ENCODE measurements at regions not wholly inside any gene's neighbourhood (a gene's known extent, or its start where the extent isn't known, plus 50 kb on each side); places are given as distances from the start of the nearest gene placed in this dataset.

GRCh38 chr14:101352567-101352966 is 208.7 kb upstream of the DIO3 start:
- no peak for TF ChIP-seq BHLHE40 (IDR thresholded peaks at IDR 0.05; ENCODE audit: low read depth, low read length)
- TF ChIP-seq RAD21 (IDR thresholded peaks at IDR 0.05; ENCODE audit: low read length) = no peak
- TF ChIP-seq MXI1 (IDR thresholded peaks at IDR 0.05; ENCODE audit: borderline replicate concordance, low read depth, low read length) = no peak
- TF ChIP-seq RCOR1 (IDR thresholded peaks at IDR 0.05; ENCODE audit: insufficient replicate concordance, low read length) = no peak
- no peak for TF ChIP-seq CEBPB (IDR thresholded peaks at IDR 0.05; ENCODE audit: low read depth, low read length)
- no peak for TF ChIP-seq NFE2L2 (IDR thresholded peaks at IDR 0.05; ENCODE audit: low read depth, low read length)
- no peak for TF ChIP-seq CHD1 (IDR thresholded peaks at IDR 0.05; ENCODE audit: low read depth, low read length)
- TF ChIP-seq FOS (IDR thresholded peaks at IDR 0.05; ENCODE audit: low read depth, low read length) = no peak
- TF ChIP-seq MAFK (IDR thresholded peaks at IDR 0.05; ENCODE audit: low read depth, low read length) = no peak
- TF ChIP-seq SMC3 (IDR thresholded peaks at IDR 0.05; ENCODE audit: low read depth, low read length) = no peak
- TF ChIP-seq ELK1 (IDR thresholded peaks at IDR 0.05; ENCODE audit: borderline replicate concordance, low read depth, low read length) = no peak
- no peak for TF ChIP-seq CTCF (conservative IDR thresholded peaks at IDR 0.05; ENCODE audit: low read depth, low read length)
- no peak for TF ChIP-seq MAZ (IDR thresholded peaks at IDR 0.05; ENCODE audit: borderline replicate concordance, low read depth, low read length)
- TF ChIP-seq POLR2A (IDR thresholded peaks at IDR 0.05; ENCODE audit: low read depth, low read length) = no peak
- TF ChIP-seq USF2 (IDR thresholded peaks at IDR 0.05; ENCODE audit: low read depth, low read length) = no peak
- no peak for TF ChIP-seq RFX5 (IDR thresholded peaks at IDR 0.05; ENCODE audit: low read depth, low read length)
- ATAC-seq (ENCODE audit: low read depth) (no peak), DNase-seq (no peak)
- dilution Hi-C loops (cut with HindIII; ENCODE audit: low sequenced_read_pairs, unreplicated experiment) (no loop called here), in situ Hi-C loops (cut with MboI; ENCODE audit: low sequenced_read_pairs) (no loop called here), intact Hi-C loops (cut with micrococcal nuclease) (no loop called here)
- peaks cover 26% of the 10 kb centered on the region for H3K9me3 ChIP-seq (ENCODE audit: control insufficient read depth, insufficient read depth, low read length)
- H3K9me1 ChIP-seq (ENCODE audit: insufficient read depth, low read length) = no peaks in the 10 kb centered on the region
- no peak overlapping the region for H2AK9ac ChIP-seq (replicated peaks; ENCODE audit: low read depth, low read length, poor library complexity)
- H3K27ac ChIP-seq (ENCODE audit: insufficient read depth, low read length) = no peak overlapping the region
- no peaks in the 10 kb centered on the region; the same call in 1 of the 2 replicates for H3K27me3 ChIP-seq (ENCODE audit: control insufficient read depth, insufficient read depth, low read length)
- no peak overlapping the region for H2AFZ ChIP-seq (replicated peaks; ENCODE audit: low read length, poor library complexity)
- ChIA-PET CTCF (no interaction called here), POLR2A (ENCODE audit: unreplicated experiment) (no interaction called here)
- no peaks in the 10 kb centered on the region for H3K79me1 ChIP-seq (ENCODE audit: low read depth in 1 of 2, low read length in 2 of 2)
- BruUV-seq (replicated peaks) = no TSS peak
- H3K9ac ChIP-seq (ENCODE audit: low read depth, low read length) = no peak overlapping the region
- H2BK5ac ChIP-seq (ENCODE audit: low read depth, low read length, poor library complexity, severe bottlenecking) = no peak overlapping the region
- no peak overlapping the region for H3K4ac ChIP-seq (ENCODE audit: low read depth, low read length)
- H2BK20ac ChIP-seq (ENCODE audit: low read depth, low read length) = no peak overlapping the region
- no peak overlapping the region for H3K14ac ChIP-seq (replicated peaks; ENCODE audit: low read depth, low read length)
- H4K91ac ChIP-seq (ENCODE audit: insufficient read depth, low read depth, low read length) = no peak overlapping the region
- no peak overlapping the region for H3K18ac ChIP-seq (ENCODE audit: low read depth, low read length)
- no peak overlapping the region for H2AK5ac ChIP-seq (ENCODE audit: low read depth, low read length)
- no peak overlapping the region for H2BK120ac ChIP-seq (ENCODE audit: low read depth, low read length)
- no CpG with 5 or more reads among the region's 8 CpGs for WGBS, 2 experiments (ENCODE audit: extremely low coverage in 2 of 2, insufficient read length in 1 of 2)
- H4K5ac ChIP-seq (ENCODE audit: low read depth, low read length) = no peak overlapping the region
- H2BK15ac ChIP-seq (ENCODE audit: low read depth, low read length) = no peak overlapping the region
- no peak overlapping the region for H3K4me3 ChIP-seq (ENCODE audit: insufficient read depth, low read depth, low read length)
- H3K23ac ChIP-seq (ENCODE audit: low read depth, low read length) = no peak overlapping the region
- no peak overlapping the region for H4K8ac ChIP-seq (ENCODE audit: low read depth in 2 of 2, low read length in 2 of 2)
- no peaks in the 10 kb centered on the region for H3K36me3 ChIP-seq (ENCODE audit: control insufficient read depth, insufficient read depth, low read length)
- no peak overlapping the region for H3K4me2 ChIP-seq (ENCODE audit: low read depth, low read length)
- H3K56ac ChIP-seq (ENCODE audit: extremely low read depth, insufficient read depth, low read length) = no peak overlapping the region
- H4K20me1 ChIP-seq (ENCODE audit: insufficient read depth, low read length) = no peaks in the 10 kb centered on the region
- no peaks in the 10 kb centered on the region for H3K4me1 ChIP-seq (ENCODE audit: control insufficient read depth, insufficient read depth, low read length)
